ENCODE measurements at regions not wholly inside any gene's neighbourhood (a gene's known extent, or its start where the extent isn't known, plus 50 kb on each side); places are given as distances from the start of the nearest gene placed in this dataset.

- Histone ChIP-seq H3K4me1 (replicated peaks in 1 of 2) (no peaks in the 10 kb centered on the region), H3K4me3 (no peak overlapping the region), H3K27ac (no peak overlapping the region), H3K36me3 (replicated peaks in 1 of 2) (no peaks in the 10 kb centered on the region), H3K9me3 (replicated peaks in 1 of 3) (no peaks in the 10 kb centered on the region), H3K27me3 (no peaks in the 10 kb centered on the region)
- WGBS, 4 donors, result 94 to 97% (median 95%) methylated on average over 2 of the region's 2 CpGs
- DNase-seq, result no peak
- intact Hi-C loops (cut with DNase I), result no loop called here
- TF ChIP-seq CTCF (IDR thresholded peaks at IDR 0.05), result no peak
- TF ChIP-seq POLR2A (IDR thresholded peaks at IDR 0.05), result no peak
Measured at GRCh38 chr5:146971401-146971800, 92.8 kb upstream of the PPP2R2B start.

- Histone ChIP-seq H3K9me3 (replicated peaks in 1 of 3) (peaks cover 0 to 15% (median 5%) of the 10 kb centered on the region in 3 donors), H3K4me1 (replicated peaks in 1 of 2) (no peaks in the 10 kb centered on the region), H3K4me3 (no peak overlapping the region), H3K27me3 (no peaks in the 10 kb centered on the region), H3K36me3 (replicated peaks in 1 of 2) (no peaks in the 10 kb centered on the region), H3K27ac (no peak overlapping the region)
- intact Hi-C loops (cut with DNase I), result no loop called here
- TF ChIP-seq POLR2A (IDR thresholded peaks at IDR 0.05), result no peak
- TF ChIP-seq CTCF (IDR thresholded peaks at IDR 0.05), result no peak
- no peak for DNase-seq
- WGBS, 4 donors, result 67 to 92% (median 82%) methylated on average over 1 of the region's 1 CpG
Measured at GRCh38 chr5:146986469-146986868, 107.9 kb upstream of the PPP2R2B start.

GRCh38 chr5:146993876-146994530 is 115.4 kb upstream of the PPP2R2B start:
- DNase-seq, result peak in 6 of 7 donors; percentile 12 to 61 (median 39)
- Histone ChIP-seq H3K4me1 (replicated peaks in 1 of 2) (no peaks in the 10 kb centered on the region), H3K27ac (no peak overlapping the region), H3K4me3 (no peak overlapping the region), H3K36me3 (replicated peaks in 1 of 2) (no peaks in the 10 kb centered on the region), H3K27me3 (no peaks in the 10 kb centered on the region), H3K9me3 (replicated peaks in 1 of 3) (no peaks in the 10 kb centered on the region)
- intact Hi-C loops (cut with DNase I), result no loop called here
- 52 to 63% (median 58%) methylated on average over 4 of the region's 4 CpGs for WGBS, 4 donors
- TF ChIP-seq POLR2A (IDR thresholded peaks at IDR 0.05), result no peak
- TF ChIP-seq CTCF (IDR thresholded peaks at IDR 0.05), result no peak

- Histone ChIP-seq H3K36me3 (replicated peaks in 1 of 2) (no peaks in the 10 kb centered on the region), H3K9me3 (replicated peaks in 1 of 3) (no peaks in the 10 kb centered on the region), H3K27me3 (no peaks in the 10 kb centered on the region), H3K4me1 (replicated peaks in 1 of 2) (no peaks in the 10 kb centered on the region), H3K27ac (no peak overlapping the region), H3K4me3 (no peak overlapping the region)
- 77 to 100% (median 86%) methylated on average over 1 of the region's 1 CpG for WGBS, 4 donors
- intact Hi-C loops (cut with DNase I), result no loop called here
- no peak for TF ChIP-seq CTCF (IDR thresholded peaks at IDR 0.05)
- no peak for TF ChIP-seq POLR2A (IDR thresholded peaks at IDR 0.05)
- no peak for DNase-seq
Measured at GRCh38 chr5:146995878-146996277, 117.3 kb upstream of the PPP2R2B start.
